GM23338 (cell line): ENCODE measurements at regions not wholly inside any gene's neighbourhood (a gene's known extent, or its start where the extent isn't known, plus 50 kb on each side); places are given as distances from the start of the nearest gene placed in this dataset.

Experiments
- ATAC-seq: fragments of 200-7000 bp; cut with Tn5 transposase; 3 replicates; pipeline ENCODE4 v1.9.1; 2020
- DNase-seq: peaks from one replicate; pipeline ENCODE4 v3.0.0-alpha.2; 2015; ENCODE audit warnings: low spot score
- H2AFZ ChIP-seq: fragments of 200-600 bp; sonication (generic); 2 replicates; pipeline ENCODE4 v1.8.0; 2016; ENCODE audit warnings: antibody characterized with exemption, mild to moderate bottlenecking, moderate library complexity
- H3F3A ChIP-seq: fragments of 200-600 bp; sonication (generic); replicated peaks from 2 replicates; pipeline ENCODE4 v1.8.0; 2017; ENCODE audit warnings: antibody characterized with exemption, mixed run types, low read depth
- H3K27ac ChIP-seq: fragments of 200-600 bp; sonication (generic); 2 replicates; pipeline ENCODE4 v1.6.1; 2016; ENCODE audit warnings: low read depth
- H3K27me3 ChIP-seq: fragments of 200-600 bp; sonication (generic); 2 replicates; pipeline ENCODE4 v1.8.0; 2016; ENCODE audit warnings: mild to moderate bottlenecking, mixed run types, moderate library complexity; ENCODE audit not compliant: insufficient read depth
- H3K36me3 ChIP-seq: fragments of 200-600 bp; sonication (generic); 2 replicates; pipeline ENCODE4 v1.8.0; 2016; ENCODE audit warnings: mild to moderate bottlenecking; ENCODE audit not compliant: insufficient read depth
- H3K4me1 ChIP-seq: fragments of 200-600 bp; sonication (generic); 2 replicates; pipeline ENCODE4 v1.8.0; 2016; ENCODE audit warnings: mild to moderate bottlenecking, moderate library complexity; ENCODE audit not compliant: insufficient read depth
- H3K4me2 ChIP-seq: fragments of 200-600 bp; sonication (generic); 2 replicates; pipeline ENCODE4 v1.7.1; 2017; ENCODE audit warnings: mixed run types
- H3K4me3 ChIP-seq: fragments of 200-600 bp; sonication (generic); 2 replicates; pipeline ENCODE4 v1.6.1; 2016; ENCODE audit warnings: mixed run types
- H3K79me2 ChIP-seq: fragments of 200-600 bp; sonication (generic); replicated peaks from 2 replicates; pipeline ENCODE4 v1.8.0; 2017; ENCODE audit warnings: mild to moderate bottlenecking; ENCODE audit not compliant: insufficient read depth
- H3K9me2 ChIP-seq: fragments of 200-600 bp; sonication (generic); 2 replicates; pipeline ENCODE4 v1.8.0; 2017; ENCODE audit not compliant: insufficient read depth
- H4K20me1 ChIP-seq: fragments of 200-600 bp; sonication (generic); replicated peaks from 2 replicates; pipeline ENCODE4 v1.8.0; 2017; ENCODE audit warnings: mild to moderate bottlenecking; ENCODE audit not compliant: insufficient read depth
- H3K27ac Mint-ChIP-seq: 2 replicates; pipeline ENCODE4 v1.8.0; 2020; ENCODE audit warnings: inconsistent platforms, mild to moderate bottlenecking, moderate library complexity, mixed read lengths
- H3K27me3 Mint-ChIP-seq: 3 replicates; pipeline ENCODE4 v1.8.0; 2022; ENCODE audit warnings: low read depth, mild to moderate bottlenecking, moderate library complexity, mixed read lengths, inconsistent platforms; ENCODE audit not compliant: insufficient read depth, poor library complexity
- H3K36me3 Mint-ChIP-seq: 3 replicates; pipeline ENCODE4 v1.8.0; 2021; ENCODE audit warnings: low read depth, mild to moderate bottlenecking, inconsistent platforms, moderate library complexity, mixed read lengths
- H3K4me1 Mint-ChIP-seq: 3 replicates; pipeline ENCODE4 v1.8.0; 2020; ENCODE audit warnings: mild to moderate bottlenecking, inconsistent platforms, mixed read lengths
- H3K4me3 Mint-ChIP-seq: 3 replicates; pipeline ENCODE4 v1.8.0; 2021; ENCODE audit warnings: moderate library complexity, mild to moderate bottlenecking, inconsistent platforms, mixed read lengths
- H3K9me3 Mint-ChIP-seq: 3 replicates; pipeline ENCODE4 v1.8.0; 2020; ENCODE audit warnings: moderate library complexity, mild to moderate bottlenecking, inconsistent platforms, mixed read lengths
- CREB1 ChIP-seq: fragments of 250-450 bp; sonication (Bioruptor Pico); IDR thresholded peaks from 2 replicates; pipeline ENCODE4 v1.5.0; 2020; ENCODE audit warnings: low read depth, mild to moderate bottlenecking, moderate library complexity
- EZH2 ChIP-seq: fragments of 200-600 bp; sonication (generic); IDR thresholded peaks from one replicate; pipeline ENCODE4 v1.8.0; 2017; ENCODE audit warnings: antibody characterized with exemption, mild to moderate bottlenecking, low read depth; ENCODE audit not compliant: unreplicated experiment
- EZH2phosphoT487 ChIP-seq: fragments of 200-600 bp; sonication (generic); IDR thresholded peaks from one replicate; pipeline ENCODE4 v1.8.1; 2018; ENCODE audit warnings: antibody characterized with exemption; ENCODE audit not compliant: unreplicated experiment
- JUNB ChIP-seq: IDR thresholded peaks from one replicate; pipeline ENCODE4 v1.6.1; 2016; ENCODE audit warnings: antibody characterized with exemption; ENCODE audit not compliant: unreplicated experiment
- NANOG ChIP-seq: IDR thresholded peaks from 2 replicates; pipeline ENCODE4 v1.6.1; 2016; ENCODE audit warnings: antibody characterized with exemption, borderline replicate concordance
- POLR2AphosphoS5 ChIP-seq: IDR thresholded peaks from 2 replicates; pipeline ENCODE4 v1.6.1; 2016; ENCODE audit warnings: antibody characterized with exemption, low read depth
- REST ChIP-seq: IDR thresholded peaks from one replicate; pipeline ENCODE4 v1.6.1; 2018; ENCODE audit warnings: antibody characterized with exemption; ENCODE audit not compliant: unreplicated experiment
- STAT1 ChIP-seq: IDR thresholded peaks from one replicate; pipeline ENCODE4 v1.6.1; 2016; ENCODE audit warnings: antibody characterized with exemption; ENCODE audit not compliant: unreplicated experiment
- ZNF114 ChIP-seq: fragments of 250-450 bp; sonication (Bioruptor Pico); IDR thresholded peaks from 2 replicates; pipeline ENCODE4 v1.5.0; 2020; ENCODE audit warnings: mild to moderate bottlenecking, moderate library complexity
- ZNF331 ChIP-seq: fragments of 250-450 bp; sonication (Bioruptor Pico); IDR thresholded peaks from 2 replicates; pipeline ENCODE4 v1.5.0; 2020; ENCODE audit warnings: low read depth, mild to moderate bottlenecking, moderate library complexity
- TF ChIP-seq, protein P1 (sequence below): fragments of 250-450 bp; sonication (Bioruptor Pico); IDR thresholded peaks from 2 replicates; pipeline ENCODE4 v1.5.0; 2020; ENCODE audit warnings: mild to moderate bottlenecking, moderate library complexity
- TF ChIP-seq, protein P2 (sequence below), 2 experiments: fragments of 200-600 bp in 1 of 2; sonication (generic) in 1 of 2; conservative IDR thresholded peaks; 2 replicates each; pipeline versions ENCODE4 v1.5.1 to v1.6.1; 2016 to 2017; ENCODE audit warnings: antibody characterized with exemption in 2 of 2, low read depth in 2 of 2, mild to moderate bottlenecking in 2 of 2, moderate library complexity in 1 of 2
- TF ChIP-seq, protein P3 (sequence below): IDR thresholded peaks from 2 replicates; pipeline ENCODE4 v1.6.1; 2016; ENCODE audit warnings: antibody characterized with exemption

GRCh38 chr20:53826090-53826489, 232.5 kb upstream of the ZNF217 start:
- H3K27ac Mint-ChIP-seq, result no peak overlapping the region
- Histone ChIP-seq H3K9me2 (no peaks in the 10 kb centered on the region), H4K20me1 (no peaks in the 10 kb centered on the region), H3F3A (0 out of 2 replicates have a peak, but pooled peaks cover 3% of the 10 kb centered on the region), H2AFZ (no peak overlapping the region), H3K4me3 (no peak overlapping the region), H3K4me2 (no peak overlapping the region), H3K27me3 (no peaks in the 10 kb centered on the region), H3K36me3 (no peaks in the 10 kb centered on the region), H3K27ac (no peak overlapping the region), H3K79me2 (no peaks in the 10 kb centered on the region), H3K4me1 (peaks cover 39% of the 10 kb centered on the region)
- H3K36me3 Mint-ChIP-seq, result no peaks in the 10 kb centered on the region
- H3K9me3 Mint-ChIP-seq, result no peaks in the 10 kb centered on the region; the same call in 2 of the 3 replicates
- TF ChIP-seq CREB1 (CRISPR knock-in tag), result no peak
- no peak for TF ChIP-seq ZNF114 (CRISPR knock-in tag)
- TF ChIP-seq, protein P1, sequence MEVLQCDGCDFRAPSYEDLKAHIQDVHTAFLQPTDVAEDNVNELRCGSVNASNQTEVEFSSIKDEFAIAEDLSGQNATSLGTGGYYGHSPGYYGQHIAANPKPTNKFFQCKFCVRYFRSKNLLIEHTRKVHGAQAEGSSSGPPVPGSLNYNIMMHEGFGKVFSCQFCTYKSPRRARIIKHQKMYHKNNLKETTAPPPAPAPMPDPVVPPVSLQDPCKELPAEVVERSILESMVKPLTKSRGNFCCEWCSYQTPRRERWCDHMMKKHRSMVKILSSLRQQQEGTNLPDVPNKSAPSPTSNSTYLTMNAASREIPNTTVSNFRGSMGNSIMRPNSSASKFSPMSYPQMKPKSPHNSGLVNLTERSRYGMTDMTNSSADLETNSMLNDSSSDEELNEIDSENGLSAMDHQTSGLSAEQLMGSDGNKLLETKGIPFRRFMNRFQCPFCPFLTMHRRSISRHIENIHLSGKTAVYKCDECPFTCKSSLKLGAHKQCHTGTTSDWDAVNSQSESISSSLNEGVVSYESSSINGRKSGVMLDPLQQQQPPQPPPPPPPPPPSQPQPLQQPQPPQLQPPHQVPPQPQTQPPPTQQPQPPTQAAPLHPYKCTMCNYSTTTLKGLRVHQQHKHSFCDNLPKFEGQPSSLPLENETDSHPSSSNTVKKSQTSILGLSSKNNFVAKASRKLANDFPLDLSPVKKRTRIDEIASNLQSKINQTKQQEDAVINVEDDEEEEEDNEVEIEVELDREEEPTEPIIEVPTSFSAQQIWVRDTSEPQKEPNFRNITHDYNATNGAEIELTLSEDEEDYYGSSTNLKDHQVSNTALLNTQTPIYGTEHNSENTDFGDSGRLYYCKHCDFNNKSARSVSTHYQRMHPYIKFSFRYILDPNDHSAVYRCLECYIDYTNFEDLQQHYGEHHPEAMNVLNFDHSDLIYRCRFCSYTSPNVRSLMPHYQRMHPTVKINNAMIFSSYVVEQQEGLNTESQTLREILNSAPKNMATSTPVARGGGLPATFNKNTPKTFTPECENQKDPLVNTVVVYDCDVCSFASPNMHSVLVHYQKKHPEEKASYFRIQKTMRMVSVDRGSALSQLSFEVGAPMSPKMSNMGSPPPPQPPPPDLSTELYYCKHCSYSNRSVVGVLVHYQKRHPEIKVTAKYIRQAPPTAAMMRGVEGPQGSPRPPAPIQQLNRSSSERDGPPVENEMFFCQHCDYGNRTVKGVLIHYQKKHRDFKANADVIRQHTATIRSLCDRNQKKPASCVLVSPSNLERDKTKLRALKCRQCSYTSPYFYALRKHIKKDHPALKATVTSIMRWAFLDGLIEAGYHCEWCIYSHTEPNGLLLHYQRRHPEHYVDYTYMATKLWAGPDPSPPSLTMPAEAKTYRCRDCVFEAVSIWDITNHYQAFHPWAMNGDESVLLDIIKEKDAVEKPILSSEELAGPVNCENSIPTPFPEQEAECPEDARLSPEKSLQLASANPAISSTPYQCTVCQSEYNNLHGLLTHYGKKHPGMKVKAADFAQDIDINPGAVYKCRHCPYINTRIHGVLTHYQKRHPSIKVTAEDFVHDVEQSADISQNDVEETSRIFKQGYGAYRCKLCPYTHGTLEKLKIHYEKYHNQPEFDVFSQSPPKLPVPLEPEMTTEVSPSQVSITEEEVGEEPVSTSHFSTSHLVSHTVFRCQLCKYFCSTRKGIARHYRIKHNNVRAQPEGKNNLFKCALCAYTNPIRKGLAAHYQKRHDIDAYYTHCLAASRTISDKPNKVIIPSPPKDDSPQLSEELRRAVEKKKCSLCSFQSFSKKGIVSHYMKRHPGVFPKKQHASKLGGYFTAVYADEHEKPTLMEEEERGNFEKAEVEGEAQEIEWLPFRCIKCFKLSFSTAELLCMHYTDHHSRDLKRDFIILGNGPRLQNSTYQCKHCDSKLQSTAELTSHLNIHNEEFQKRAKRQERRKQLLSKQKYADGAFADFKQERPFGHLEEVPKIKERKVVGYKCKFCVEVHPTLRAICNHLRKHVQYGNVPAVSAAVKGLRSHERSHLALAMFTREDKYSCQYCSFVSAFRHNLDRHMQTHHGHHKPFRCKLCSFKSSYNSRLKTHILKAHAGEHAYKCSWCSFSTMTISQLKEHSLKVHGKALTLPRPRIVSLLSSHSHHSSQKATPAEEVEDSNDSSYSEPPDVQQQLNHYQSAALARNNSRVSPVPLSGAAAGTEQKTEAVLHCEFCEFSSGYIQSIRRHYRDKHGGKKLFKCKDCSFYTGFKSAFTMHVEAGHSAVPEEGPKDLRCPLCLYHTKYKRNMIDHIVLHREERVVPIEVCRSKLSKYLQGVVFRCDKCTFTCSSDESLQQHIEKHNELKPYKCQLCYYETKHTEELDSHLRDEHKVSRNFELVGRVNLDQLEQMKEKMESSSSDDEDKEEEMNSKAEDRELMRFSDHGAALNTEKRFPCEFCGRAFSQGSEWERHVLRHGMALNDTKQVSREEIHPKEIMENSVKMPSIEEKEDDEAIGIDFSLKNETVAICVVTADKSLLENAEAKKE (CRISPR knock-in tag), result no peak
- TF ChIP-seq ZNF331 (CRISPR knock-in tag), result no peak
- TF ChIP-seq STAT1, result no peak
- no peak for TF ChIP-seq EZH2
- TF ChIP-seq JUNB, result no peak
- TF ChIP-seq EZH2phosphoT487, result no peak
- TF ChIP-seq, protein P2, sequence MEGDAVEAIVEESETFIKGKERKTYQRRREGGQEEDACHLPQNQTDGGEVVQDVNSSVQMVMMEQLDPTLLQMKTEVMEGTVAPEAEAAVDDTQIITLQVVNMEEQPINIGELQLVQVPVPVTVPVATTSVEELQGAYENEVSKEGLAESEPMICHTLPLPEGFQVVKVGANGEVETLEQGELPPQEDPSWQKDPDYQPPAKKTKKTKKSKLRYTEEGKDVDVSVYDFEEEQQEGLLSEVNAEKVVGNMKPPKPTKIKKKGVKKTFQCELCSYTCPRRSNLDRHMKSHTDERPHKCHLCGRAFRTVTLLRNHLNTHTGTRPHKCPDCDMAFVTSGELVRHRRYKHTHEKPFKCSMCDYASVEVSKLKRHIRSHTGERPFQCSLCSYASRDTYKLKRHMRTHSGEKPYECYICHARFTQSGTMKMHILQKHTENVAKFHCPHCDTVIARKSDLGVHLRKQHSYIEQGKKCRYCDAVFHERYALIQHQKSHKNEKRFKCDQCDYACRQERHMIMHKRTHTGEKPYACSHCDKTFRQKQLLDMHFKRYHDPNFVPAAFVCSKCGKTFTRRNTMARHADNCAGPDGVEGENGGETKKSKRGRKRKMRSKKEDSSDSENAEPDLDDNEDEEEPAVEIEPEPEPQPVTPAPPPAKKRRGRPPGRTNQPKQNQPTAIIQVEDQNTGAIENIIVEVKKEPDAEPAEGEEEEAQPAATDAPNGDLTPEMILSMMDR (conservative IDR thresholded peaks at IDR 0.05; ENCODE audit: low read depth in 2 of 2), result no peak
- no peak for TF ChIP-seq REST
- TF ChIP-seq, protein P3, sequence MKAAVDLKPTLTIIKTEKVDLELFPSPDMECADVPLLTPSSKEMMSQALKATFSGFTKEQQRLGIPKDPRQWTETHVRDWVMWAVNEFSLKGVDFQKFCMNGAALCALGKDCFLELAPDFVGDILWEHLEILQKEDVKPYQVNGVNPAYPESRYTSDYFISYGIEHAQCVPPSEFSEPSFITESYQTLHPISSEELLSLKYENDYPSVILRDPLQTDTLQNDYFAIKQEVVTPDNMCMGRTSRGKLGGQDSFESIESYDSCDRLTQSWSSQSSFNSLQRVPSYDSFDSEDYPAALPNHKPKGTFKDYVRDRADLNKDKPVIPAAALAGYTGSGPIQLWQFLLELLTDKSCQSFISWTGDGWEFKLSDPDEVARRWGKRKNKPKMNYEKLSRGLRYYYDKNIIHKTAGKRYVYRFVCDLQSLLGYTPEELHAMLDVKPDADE, result no peak
- no peak for TF ChIP-seq POLR2AphosphoS5
- no peak for TF ChIP-seq NANOG
- ATAC-seq (no peak), DNase-seq (no peak)
- H3K4me1 Mint-ChIP-seq, result peaks cover 31% of the 10 kb centered on the region
- H3K4me3 Mint-ChIP-seq, result no peak overlapping the region
- H3K27me3 Mint-ChIP-seq, result peaks cover 4% of the 10 kb centered on the region
